ENCODE measurements at regions not wholly inside any gene's neighbourhood (a gene's known extent, or its start where the extent isn't known, plus 50 kb on each side); places are given as distances from the start of the nearest gene placed in this dataset.

DNA sequence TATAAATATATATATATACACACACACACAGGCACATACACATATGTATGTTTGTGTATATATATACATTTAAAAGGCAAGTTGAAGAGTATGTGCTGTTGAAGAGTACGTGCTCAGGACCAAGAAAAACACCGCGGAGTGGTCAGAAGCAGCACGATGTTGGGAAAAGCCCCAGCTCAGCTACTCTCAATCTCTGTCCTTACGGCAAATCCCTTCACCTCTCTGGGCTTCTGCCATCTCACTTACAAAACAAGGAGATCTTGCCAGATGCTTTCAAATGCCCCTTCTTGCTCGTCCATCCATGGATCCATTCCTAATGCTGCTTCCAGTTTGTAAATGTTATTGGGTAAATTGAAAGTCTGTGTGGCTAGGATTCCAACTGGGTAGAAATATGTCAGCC lies 333.9 kb downstream of the BCL11A start:
- TF ChIP-seq, protein P1, sequence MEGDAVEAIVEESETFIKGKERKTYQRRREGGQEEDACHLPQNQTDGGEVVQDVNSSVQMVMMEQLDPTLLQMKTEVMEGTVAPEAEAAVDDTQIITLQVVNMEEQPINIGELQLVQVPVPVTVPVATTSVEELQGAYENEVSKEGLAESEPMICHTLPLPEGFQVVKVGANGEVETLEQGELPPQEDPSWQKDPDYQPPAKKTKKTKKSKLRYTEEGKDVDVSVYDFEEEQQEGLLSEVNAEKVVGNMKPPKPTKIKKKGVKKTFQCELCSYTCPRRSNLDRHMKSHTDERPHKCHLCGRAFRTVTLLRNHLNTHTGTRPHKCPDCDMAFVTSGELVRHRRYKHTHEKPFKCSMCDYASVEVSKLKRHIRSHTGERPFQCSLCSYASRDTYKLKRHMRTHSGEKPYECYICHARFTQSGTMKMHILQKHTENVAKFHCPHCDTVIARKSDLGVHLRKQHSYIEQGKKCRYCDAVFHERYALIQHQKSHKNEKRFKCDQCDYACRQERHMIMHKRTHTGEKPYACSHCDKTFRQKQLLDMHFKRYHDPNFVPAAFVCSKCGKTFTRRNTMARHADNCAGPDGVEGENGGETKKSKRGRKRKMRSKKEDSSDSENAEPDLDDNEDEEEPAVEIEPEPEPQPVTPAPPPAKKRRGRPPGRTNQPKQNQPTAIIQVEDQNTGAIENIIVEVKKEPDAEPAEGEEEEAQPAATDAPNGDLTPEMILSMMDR (IDR thresholded peaks at IDR 0.05; ENCODE audit: low read length) = no peak
- no peak for TF ChIP-seq EZH2 (optimal IDR thresholded peaks at IDR 0.05; ENCODE audit: low read depth, low read length)

All from MM.1S (cell line).